ENCODE measurements at regions not wholly inside any gene's neighbourhood (a gene's known extent, or its start where the extent isn't known, plus 50 kb on each side); places are given as distances from the start of the nearest gene placed in this dataset.

GRCh38 chr20:40633123-40633850 is 55.7 kb downstream of the MAFB start:
- Mint-ChIP-seq H3K36me3 (ENCODE audit: low read depth) (no peaks in the 10 kb centered on the region), H3K27me3 (ENCODE audit: insufficient read depth, low read depth, poor library complexity) (no peaks in the 10 kb centered on the region), H3K4me1 (peaks cover 6% of the 10 kb centered on the region; the same call in 2 of the 3 replicates), H3K9me3 (no peaks in the 10 kb centered on the region), H3K27ac (no peak overlapping the region), H3K4me3 (no peak overlapping the region)
- Histone ChIP-seq H2AFZ (0 out of 2 replicates have a peak overlapping the region, but pooled peaks have one; percentile 18), H3K27me3 (ENCODE audit: insufficient read depth) (no peaks in the 10 kb centered on the region), H3K4me2 (no peak overlapping the region), H3K9me2 (ENCODE audit: insufficient read depth) (peaks cover 7% of the 10 kb centered on the region; the same call in 1 of the 2 replicates), H3K27ac (ENCODE audit: low read depth) (no peak overlapping the region), H3F3A (replicated peaks; ENCODE audit: low read depth) (no peaks in the 10 kb centered on the region), H4K20me1 (replicated peaks; ENCODE audit: insufficient read depth) (no peaks in the 10 kb centered on the region), H3K36me3 (ENCODE audit: insufficient read depth) (no peaks in the 10 kb centered on the region), H3K79me2 (replicated peaks; ENCODE audit: insufficient read depth) (no peaks in the 10 kb centered on the region), H3K4me1 (ENCODE audit: insufficient read depth) (no peaks in the 10 kb centered on the region), H3K4me3 (no peak overlapping the region)
- no peak for TF ChIP-seq STAT1 (IDR thresholded peaks at IDR 0.05; ENCODE audit: unreplicated experiment)
- ATAC-seq (no peak), DNase-seq (ENCODE audit: low spot score) (no peak)

- no peaks in the 10 kb centered on the region for H3K9me3 Mint-ChIP-seq
- Histone ChIP-seq H4K20me1 (replicated peaks; ENCODE audit: insufficient read depth) (no peaks in the 10 kb centered on the region), H3K27me3 (ENCODE audit: insufficient read depth) (no peaks in the 10 kb centered on the region), H3K27ac (ENCODE audit: low read depth) (no peak overlapping the region), H3F3A (replicated peaks; ENCODE audit: low read depth) (no peaks in the 10 kb centered on the region), H2AFZ (no peak overlapping the region), H3K4me2 (no peak overlapping the region), H3K79me2 (replicated peaks; ENCODE audit: insufficient read depth) (no peaks in the 10 kb centered on the region), H3K4me1 (ENCODE audit: insufficient read depth) (no peaks in the 10 kb centered on the region), H3K36me3 (ENCODE audit: insufficient read depth) (no peaks in the 10 kb centered on the region), H3K9me2 (ENCODE audit: insufficient read depth) (peaks cover 8% of the 10 kb centered on the region; the same call in 1 of the 2 replicates), H3K4me3 (no peak overlapping the region)
- H3K4me3 Mint-ChIP-seq: no peak overlapping the region
- ATAC-seq (no peak), DNase-seq (ENCODE audit: low spot score) (no peak)
- no peaks in the 10 kb centered on the region for H3K36me3 Mint-ChIP-seq (ENCODE audit: low read depth)
- no peaks in the 10 kb centered on the region for H3K27me3 Mint-ChIP-seq (ENCODE audit: insufficient read depth, low read depth, poor library complexity)
- H3K27ac Mint-ChIP-seq: no peak overlapping the region
- H3K4me1 Mint-ChIP-seq: peaks cover 6% of the 10 kb centered on the region; the same call in 2 of the 3 replicates
- no peak for TF ChIP-seq CREB1 (CRISPR knock-in tag; IDR thresholded peaks at IDR 0.05; ENCODE audit: low read depth)
- TF ChIP-seq JUNB (IDR thresholded peaks at IDR 0.05; ENCODE audit: unreplicated experiment): no peak
- no peak for TF ChIP-seq EZH2phosphoT487 (IDR thresholded peaks at IDR 0.05; ENCODE audit: unreplicated experiment)
- TF ChIP-seq NANOG (IDR thresholded peaks at IDR 0.05; ENCODE audit: borderline replicate concordance): no peak
- no peak for TF ChIP-seq REST (IDR thresholded peaks at IDR 0.05; ENCODE audit: unreplicated experiment)
Observed at GRCh38 chr20:40632346-40632976, 56.6 kb downstream of the MAFB start.
